GM23248 (cell line): ENCODE measurements at regions not wholly inside any gene's neighbourhood (a gene's known extent, or its start where the extent isn't known, plus 50 kb on each side); places are given as distances from the start of the nearest gene placed in this dataset.
"Not testable (repeated sequence)": the region's sequence is repeated elsewhere in the genome, so short reads cannot be mapped to it uniquely, and the experiment has no call there.

Source experiments
- DNase-seq: peaks from one replicate; pipeline ENCODE4 v3.0.0-alpha.2; 2015
- H2AFZ ChIP-seq: fragments of 200-600 bp; sonication (generic); 2 replicates; pipeline ENCODE4 v1.6.1; 2016; ENCODE audit warnings: antibody characterized with exemption
- H3F3A ChIP-seq: fragments of 200-600 bp; sonication (generic); 2 replicates; pipeline ENCODE4 v1.6.1; 2016; ENCODE audit warnings: mild to moderate bottlenecking, antibody characterized with exemption, mixed run types; ENCODE audit not compliant: insufficient read depth
- H3K27ac ChIP-seq: fragments of 200-600 bp; sonication (generic); 2 replicates; pipeline ENCODE4 v1.5.1; 2016; ENCODE audit warnings: mild to moderate bottlenecking
- H3K27me3 ChIP-seq: fragments of 200-600 bp; sonication (generic); replicated peaks from 2 replicates; pipeline ENCODE4 v1.6.1; 2016; ENCODE audit warnings: mild to moderate bottlenecking; ENCODE audit not compliant: insufficient read depth
- H3K36me3 ChIP-seq: fragments of 200-600 bp; sonication (generic); 2 replicates; pipeline ENCODE4 v1.6.1; 2016; ENCODE audit warnings: low read depth, mild to moderate bottlenecking
- H3K4me1 ChIP-seq: fragments of 200-600 bp; sonication (generic); 2 replicates; pipeline ENCODE4 v1.6.1; 2016; ENCODE audit warnings: mild to moderate bottlenecking; ENCODE audit not compliant: insufficient read depth
- H3K4me2 ChIP-seq: fragments of 200-600 bp; sonication (generic); one replicate; pipeline ENCODE4 v1.6.1; 2016; ENCODE audit warnings: mild to moderate bottlenecking; ENCODE audit not compliant: unreplicated experiment
- H3K4me3 ChIP-seq: fragments of 200-600 bp; sonication (generic); 2 replicates; pipeline ENCODE4 v1.5.1; 2016; ENCODE audit warnings: mild to moderate bottlenecking
- H3K79me2 ChIP-seq: fragments of 200-600 bp; sonication (generic); 2 replicates; pipeline ENCODE4 v1.6.1; 2016; ENCODE audit warnings: mild to moderate bottlenecking; ENCODE audit not compliant: insufficient read depth
- H3K9ac ChIP-seq: fragments of 200-600 bp; sonication (generic); 2 replicates; pipeline ENCODE4 v1.6.1; 2016; ENCODE audit warnings: mild to moderate bottlenecking
- H3K9me2 ChIP-seq: fragments of 200-600 bp; sonication (generic); 2 replicates; pipeline ENCODE4 v1.6.1; 2016; ENCODE audit warnings: mixed run types, mild to moderate bottlenecking, moderate library complexity; ENCODE audit not compliant: insufficient read depth
- H3K9me3 ChIP-seq: fragments of 200-600 bp; sonication (generic); one replicate; pipeline ENCODE4 v1.6.1; 2017; ENCODE audit warnings: low read depth
- H4K20me1 ChIP-seq: fragments of 200-600 bp; sonication (generic); 2 replicates; pipeline ENCODE4 v1.6.0; 2016; ENCODE audit not compliant: insufficient read depth
- EZH2 ChIP-seq: fragments of 200-600 bp; sonication (generic); IDR thresholded peaks from 2 replicates; pipeline ENCODE4 v1.6.1; 2018; ENCODE audit warnings: antibody characterized with exemption, mild to moderate bottlenecking; ENCODE audit not compliant: insufficient read depth, poor library complexity, severe bottlenecking
- EZH2phosphoT487 ChIP-seq: fragments of 200-600 bp; sonication (generic); IDR thresholded peaks from 2 replicates; pipeline ENCODE4 v1.6.1; 2018; ENCODE audit warnings: antibody characterized with exemption, moderate library complexity, mild to moderate bottlenecking, low read depth; ENCODE audit not compliant: insufficient read depth
- WGBS, 2 experiments: methylation state at CpG; one replicate each; pipeline ENCODE4 v1.1.6; 2015 to 2017; ENCODE audit warnings: low lambda C conversion rate in 2 of 2, low coverage in 1 of 2; ENCODE audit errors: missing lambda C conversion rate in 2 of 2; 5-methylcytosine and 5-hydroxymethylcytosine counted together
- in situ Hi-C: fragments of 300-500 bp; cut with MboI; formaldehyde crosslinking; loops from 2 replicates; pipeline ENCODE4 v1.15.0; 2020

DNA sequence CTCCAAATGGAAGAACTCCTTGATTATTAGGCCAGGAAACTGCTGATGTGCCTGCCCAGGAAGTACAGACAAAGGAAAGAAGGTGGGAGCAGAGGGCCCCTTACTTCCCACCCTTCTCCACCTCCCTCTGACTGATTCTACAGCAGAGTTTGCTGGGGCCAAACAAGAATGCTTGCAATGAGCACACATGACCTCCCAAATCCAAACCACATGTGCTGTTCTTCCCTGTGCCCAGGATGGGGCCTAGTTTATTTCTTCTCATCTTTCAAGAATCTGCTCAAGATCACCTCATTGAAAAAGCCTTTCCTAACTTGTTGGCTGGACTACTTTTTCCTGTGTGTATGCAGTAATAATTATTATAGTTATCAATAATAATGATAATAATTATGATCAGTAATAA is 286.1 kb downstream of the RAB38 start:
- Histone ChIP-seq H3K4me1 (no peaks in the 10 kb centered on the region), H4K20me1 (no peaks in the 10 kb centered on the region), H2AFZ (no peak overlapping the region), H3F3A (no peaks in the 10 kb centered on the region), H3K79me2 (no peaks in the 10 kb centered on the region), H3K9me2 (no peaks in the 10 kb centered on the region), H3K9me3 (no peaks in the 10 kb centered on the region), H3K27me3 (no peaks in the 10 kb centered on the region), H3K4me3 (no peak overlapping the region), H3K36me3 (no peaks in the 10 kb centered on the region), H3K9ac (no peak overlapping the region), H3K27ac (no peak overlapping the region), H3K4me2 (no peak overlapping the region)
- in situ Hi-C loops = loop anchor here (25.0 kb wide), 1 partner anchor 648 kb away; no protein-coding TSS in a partner anchor
- TF ChIP-seq EZH2phosphoT487 (no peak), EZH2 (no peak)
- DNase-seq = no peak

DNA sequence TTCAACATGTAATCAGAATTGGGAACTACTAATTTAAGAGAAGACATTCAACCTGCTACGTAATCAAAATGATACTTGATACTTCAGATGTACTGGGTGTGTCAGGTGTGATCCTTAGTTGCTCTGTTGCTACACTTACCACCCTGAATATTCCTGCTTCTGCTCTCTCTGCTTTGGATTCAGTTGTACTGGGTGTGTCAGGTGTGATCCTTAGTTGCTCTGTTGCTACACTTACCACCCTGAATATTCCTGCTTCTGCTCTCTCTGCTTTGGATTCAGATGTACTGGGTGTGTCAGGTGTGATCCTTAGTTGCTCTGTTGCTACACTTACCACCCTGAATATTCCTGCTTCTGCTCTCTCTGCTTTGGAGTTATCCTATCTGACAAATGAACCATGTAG is 290.2 kb downstream of the RAB38 start:
- not testable (repeated sequence) for H3K9me2 ChIP-seq, H3K9me3 ChIP-seq, H3K9ac ChIP-seq, H3K4me1 ChIP-seq, H3K79me2 ChIP-seq, H3K27me3 ChIP-seq, DNase-seq, H2AFZ ChIP-seq, H3K27ac ChIP-seq, H3K4me2 ChIP-seq, H4K20me1 ChIP-seq, H3F3A ChIP-seq, H3K4me3 ChIP-seq, H3K36me3 ChIP-seq
- 81 to 86% methylated on average over 1 of the region's 1 CpG for WGBS, 2 experiments
- in situ Hi-C loops = loop anchor here (25.0 kb wide), 1 partner anchor 652 kb away; no protein-coding TSS in a partner anchor

DNA sequence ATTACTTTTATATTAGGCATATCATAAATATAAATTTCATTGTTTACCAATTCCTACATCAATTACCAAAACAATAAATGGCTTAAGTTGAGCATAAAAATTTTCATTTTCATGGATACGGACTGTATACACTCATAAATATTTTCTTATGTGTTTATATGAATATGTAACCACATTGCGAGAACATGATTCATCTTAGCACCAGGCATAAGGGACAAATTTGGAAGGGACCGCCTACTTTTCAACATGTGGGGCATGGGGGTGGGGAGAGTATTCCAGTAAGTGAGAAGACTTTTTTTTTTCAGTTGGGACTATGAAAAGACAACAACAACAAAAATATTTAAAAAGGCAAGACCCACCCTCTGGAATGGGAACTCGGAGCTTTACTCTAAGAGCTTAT is 296.1 kb downstream of the RAB38 start:
- Histone ChIP-seq H2AFZ (peak overlapping the region; percentile 37; the same call in 1 of the 2 replicates), H3K79me2 (no peaks in the 10 kb centered on the region), H3K27ac (0 out of 2 replicates have a peak overlapping the region, but pooled peaks have one; percentile 6), H3K4me1 (peaks cover 12% of the 10 kb centered on the region), H3K9ac (peak overlapping the region; percentile 41), H4K20me1 (no peaks in the 10 kb centered on the region), H3K4me2 (peak overlapping the region; percentile 45), H3K36me3 (no peaks in the 10 kb centered on the region), H3K4me3 (peak overlapping the region; percentile 29; the same call in 1 of the 2 replicates), H3F3A (no peaks in the 10 kb centered on the region), H3K27me3 (no peaks in the 10 kb centered on the region), H3K9me2 (no peaks in the 10 kb centered on the region), H3K9me3 (no peaks in the 10 kb centered on the region)
- peak; percentile 66 for DNase-seq
- 5 to 6% methylated on average over 4 of the region's 4 CpGs for WGBS, 2 experiments
- in situ Hi-C loops = loop anchor here (25.0 kb wide), 1 partner anchor 658 kb away; no protein-coding TSS in a partner anchor
- TF ChIP-seq EZH2phosphoT487 = no peak
- no peak for TF ChIP-seq EZH2

DNA sequence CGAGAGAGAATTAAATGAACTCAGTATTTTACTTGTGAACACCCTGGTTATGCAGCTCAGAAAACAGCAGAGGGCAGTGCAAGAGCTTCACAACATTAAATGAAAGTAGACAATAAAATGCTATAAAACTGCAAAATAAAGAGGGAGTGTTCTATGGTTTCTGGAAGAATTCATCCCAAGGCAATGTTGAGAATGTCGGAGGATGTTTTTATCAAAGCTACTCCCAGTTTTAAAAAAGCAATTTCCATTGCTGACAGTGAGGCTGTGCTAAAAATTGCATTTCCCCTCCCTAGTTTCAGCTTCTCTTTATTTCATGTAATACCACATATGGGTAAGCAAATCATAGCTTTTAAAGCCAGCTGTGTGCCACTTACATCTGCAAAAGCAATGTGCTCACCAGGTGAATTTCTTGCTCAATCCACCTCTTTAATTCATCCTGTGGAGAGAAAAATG is 296.8 kb downstream of the RAB38 start:
- H3K36me3 ChIP-seq = no peaks in the 10 kb centered on the region
- no peak overlapping the region for H3K4me3 ChIP-seq
- DNase-seq = peak; percentile 74
- WGBS, 2 experiments = 2 to 9% methylated on average over 2 of the region's 2 CpGs
- H4K20me1 ChIP-seq = no peaks in the 10 kb centered on the region
- H3K4me1 ChIP-seq = peaks cover 12% of the 10 kb centered on the region
- in situ Hi-C loops = loop anchor here (25.0 kb wide), 1 partner anchor 659 kb away; no protein-coding TSS in a partner anchor
- 0 out of 2 replicates have a peak overlapping the region, but pooled peaks have one; percentile 6 for H3K27ac ChIP-seq
- H2AFZ ChIP-seq = peak overlapping the region; percentile 53; the same call in 1 of the 2 replicates
- no peaks in the 10 kb centered on the region for H3K9me2 ChIP-seq
- no peaks in the 10 kb centered on the region for H3K27me3 ChIP-seq
- peak overlapping the region; percentile 45 for H3K4me2 ChIP-seq
- no peaks in the 10 kb centered on the region for H3K9me3 ChIP-seq
- H3K9ac ChIP-seq = peak overlapping the region; percentile 41
- no peaks in the 10 kb centered on the region for H3K79me2 ChIP-seq
- no peaks in the 10 kb centered on the region for H3F3A ChIP-seq
- TF ChIP-seq EZH2 (no peak), EZH2phosphoT487 (no peak)

DNA sequence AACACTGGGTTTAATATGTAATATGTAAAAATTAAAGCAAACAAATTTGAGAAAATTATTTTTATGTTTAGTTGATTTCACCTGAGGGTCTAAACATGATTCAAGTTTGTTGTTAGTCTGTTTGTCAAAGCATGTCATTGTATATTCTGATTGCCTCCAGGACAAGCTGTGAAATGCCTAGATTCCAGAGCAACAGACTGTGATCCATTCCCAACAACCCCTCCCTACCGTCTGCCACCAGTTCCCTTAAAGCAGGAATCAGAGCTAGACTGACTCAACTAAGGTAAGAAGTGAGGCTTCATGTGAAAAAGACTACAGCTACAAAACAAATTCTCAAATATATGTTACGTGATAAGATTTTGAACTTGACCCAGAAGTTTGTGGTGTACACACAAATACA is 304.2 kb downstream of the RAB38 start:
- 62 to 77% methylated on average over 2 of the region's 2 CpGs for WGBS, 2 experiments
- Histone ChIP-seq H3K4me2 (no peak overlapping the region), H3K27ac (no peak overlapping the region), H3K9ac (no peak overlapping the region), H3K9me3 (no peaks in the 10 kb centered on the region), H3F3A (no peaks in the 10 kb centered on the region), H3K27me3 (no peaks in the 10 kb centered on the region), H3K4me1 (no peaks in the 10 kb centered on the region), H3K79me2 (no peaks in the 10 kb centered on the region), H3K36me3 (no peaks in the 10 kb centered on the region), H3K4me3 (no peak overlapping the region), H2AFZ (no peak overlapping the region), H4K20me1 (no peaks in the 10 kb centered on the region), H3K9me2 (no peaks in the 10 kb centered on the region)
- no peak for DNase-seq
- in situ Hi-C loops = no loop called here
- no peak for TF ChIP-seq EZH2phosphoT487
- TF ChIP-seq EZH2 = no peak
